HEK293 (cell line): ENCODE measurements at regions not wholly inside any gene's neighbourhood (a gene's known extent, or its start where the extent isn't known, plus 50 kb on each side); places are given as distances from the start of the nearest gene placed in this dataset.
A peak's percentile ranks its signal among the peaks of the same experiment; 100 is the strongest.

Experiments
- CTCF ChIA-PET: fragments of 350-600 bp; formaldehyde crosslinking; extraction: SDS; loops from one replicate; lab custom pipeline; 2021; ENCODE audit warnings: antibody characterized with exemption; lab: Yijun Ruan, JAX
- POLR2A ChIA-PET: fragments of 300-600 bp; formaldehyde crosslinking; extraction: SDS; loops from one replicate; lab custom pipeline; 2020; ENCODE audit warnings: antibody characterized with exemption, inconsistent platforms; lab: Yijun Ruan, JAX
- H3K27ac ChIP-seq: fragments of 200-500 bp; sonication (Bioruptor generic); 2 replicates; pipeline ENCODE4 v1.5.1; 2014; ENCODE audit warnings: low read depth, low read length, control low read depth, inconsistent platforms; ENCODE audit errors: extremely low read depth
- H3K36me3 ChIP-seq, 2 experiments: fragments of 200-500 bp in 1 of 2; sonication (Bioruptor generic) in 1 of 2; 1 replicate in 1 of 2; 2 replicates in 1 of 2; pipeline ENCODE4 v1.5.1; 2014 to 2017; ENCODE audit warnings: inconsistent platforms in 2 of 2, low read length in 2 of 2; ENCODE audit not compliant: control insufficient read depth in 2 of 2, insufficient read depth in 1 of 2
- H3K4me1 ChIP-seq: fragments of 200-500 bp; sonication (Bioruptor generic); 2 replicates; pipeline ENCODE4 v1.5.1; 2014; ENCODE audit warnings: mild to moderate bottlenecking, low read length, inconsistent platforms; ENCODE audit not compliant: control insufficient read depth, insufficient read depth
- H3K4me3 ChIP-seq: 2 replicates; pipeline ENCODE4 v1.5.1; 2011; ENCODE audit warnings: low read depth, mild to moderate bottlenecking, control low read depth, low read length, moderate library complexity
- H3K9me3 ChIP-seq: fragments of 200-500 bp; sonication (Bioruptor generic); 2 replicates; pipeline ENCODE4 v1.5.1; 2014; ENCODE audit warnings: low read depth, low read length, inconsistent platforms; ENCODE audit not compliant: control insufficient read depth, insufficient read depth
- CTCF ChIP-seq: fragments of 450-650 bp; formaldehyde crosslinking; IDR thresholded peaks from 2 replicates; pipeline ENCODE4 v1.5.1; 2016; ENCODE audit warnings: missing biosample characterization, missing genetic modification characterization
- MEIS1 ChIP-seq: sonication (generic); formaldehyde crosslinking; IDR thresholded peaks from 2 replicates; pipeline ENCODE4 v1.8.1; 2022; ENCODE audit warnings: missing genetic modification reagents, mild to moderate bottlenecking, borderline replicate concordance
- RBAK ChIP-seq: fragments of 450-650 bp; formaldehyde crosslinking; IDR thresholded peaks from 2 replicates; pipeline ENCODE4 v1.5.1; 2016; ENCODE audit warnings: missing biosample characterization, missing genetic modification characterization
- REST ChIP-seq: fragments of 450-650 bp; formaldehyde crosslinking; IDR thresholded peaks from 2 replicates; pipeline ENCODE4 v1.5.1; 2016; ENCODE audit warnings: missing biosample characterization, missing genetic modification characterization
- SALL2 ChIP-seq: fragments of 450-650 bp; formaldehyde crosslinking; IDR thresholded peaks from 2 replicates; pipeline ENCODE4 v1.5.0; 2017; ENCODE audit warnings: missing biosample characterization, mild to moderate bottlenecking, missing genetic modification characterization, borderline replicate concordance
- SP3 ChIP-seq: fragments of 450-650 bp; formaldehyde crosslinking; IDR thresholded peaks from 2 replicates; pipeline ENCODE4 v1.5.1; 2016; ENCODE audit warnings: missing biosample characterization, missing genetic modification characterization
- SP7 ChIP-seq: fragments of 450-650 bp; formaldehyde crosslinking; IDR thresholded peaks from 2 replicates; pipeline ENCODE4 v1.5.1; 2016; ENCODE audit warnings: missing biosample characterization, missing genetic modification characterization
- TRIM28 ChIP-seq: IDR thresholded peaks from 2 replicates; pipeline ENCODE4 v1.6.1; 2011; ENCODE audit warnings: low read length, control low read depth, borderline replicate concordance
- ZBTB49 ChIP-seq: fragments of 450-650 bp; formaldehyde crosslinking; IDR thresholded peaks from 2 replicates; pipeline ENCODE4 v1.5.1; 2016; ENCODE audit warnings: missing biosample characterization, missing genetic modification characterization, low read depth
- ZFP41 ChIP-seq: fragments of 450-650 bp; formaldehyde crosslinking; IDR thresholded peaks from 2 replicates; pipeline ENCODE4 v1.5.1; 2016; ENCODE audit warnings: missing biosample characterization, missing genetic modification characterization, borderline replicate concordance
- ZNF114 ChIP-seq: fragments of 450-650 bp; formaldehyde crosslinking; IDR thresholded peaks from 2 replicates; pipeline ENCODE4 v1.5.0; 2017; ENCODE audit warnings: missing biosample characterization, missing genetic modification characterization
- ZNF133 ChIP-seq: fragments of 450-650 bp; formaldehyde crosslinking; IDR thresholded peaks from 2 replicates; pipeline ENCODE4 v1.5.1; 2016; ENCODE audit warnings: missing biosample characterization, missing genetic modification characterization
- ZNF184 ChIP-seq: fragments of 450-650 bp; IDR thresholded peaks from 2 replicates; pipeline ENCODE4 v1.5.1; 2018; ENCODE audit warnings: missing biosample characterization, mild to moderate bottlenecking, missing genetic modification characterization
- ZNF19 ChIP-seq: fragments of 450-650 bp; formaldehyde crosslinking; IDR thresholded peaks from 2 replicates; pipeline ENCODE4; 2016; ENCODE audit warnings: missing biosample characterization, missing genetic modification characterization, low read depth
- ZNF423 ChIP-seq: fragments of 450-650 bp; formaldehyde crosslinking; IDR thresholded peaks from 2 replicates; pipeline ENCODE4 v1.5.1; 2016; ENCODE audit warnings: missing biosample characterization, missing genetic modification characterization
- ZNF571 ChIP-seq: fragments of 450-650 bp; formaldehyde crosslinking; IDR thresholded peaks from 2 replicates; pipeline ENCODE4 v1.5.0; 2017; ENCODE audit warnings: missing biosample characterization, missing genetic modification characterization
- ZNF600 ChIP-seq: fragments of 450-650 bp; formaldehyde crosslinking; IDR thresholded peaks from 2 replicates; pipeline ENCODE4 v1.5.1; 2016; ENCODE audit warnings: missing biosample characterization, missing genetic modification characterization
- ZNF654 ChIP-seq: fragments of 450-650 bp; formaldehyde crosslinking; IDR thresholded peaks from 2 replicates; pipeline ENCODE4 v1.5.1; 2016; ENCODE audit warnings: low read depth, missing biosample characterization, missing genetic modification characterization
- ZSCAN5A ChIP-seq: fragments of 450-650 bp; formaldehyde crosslinking; IDR thresholded peaks from 2 replicates; pipeline ENCODE4 v1.5.1; 2016; ENCODE audit warnings: missing biosample characterization, missing genetic modification characterization

GRCh38 chr4:124111411-124111810 lies 601.1 kb downstream of the ANKRD50 start (continued):
- TF ChIP-seq ZSCAN5A (no peak), SALL2 (no peak), ZNF600 (tag by site-specific recombination) (no peak), RBAK (no peak), ZFP41 (no peak), ZNF133 (tag by site-specific recombination) (no peak), ZNF571 (no peak), TRIM28 (no peak), REST (no peak), SP7 (tag by site-specific recombination) (no peak)

GRCh38 chr4:124111922-124112321 lies 600.6 kb downstream of the ANKRD50 start:
- Histone ChIP-seq H3K4me1 (no peaks in the 10 kb centered on the region), H3K36me3 (no peaks in the 10 kb centered on the region), H3K9me3 (no peaks in the 10 kb centered on the region), H3K27ac (no peak overlapping the region), H3K4me3 (no peak overlapping the region)
- peak; percentile 70 for TF ChIP-seq ZNF654 (tag by site-specific recombination)
- TF ChIP-seq ZNF19 (tag by site-specific recombination), result no peak
- no peak for TF ChIP-seq SP3
- TF ChIP-seq CTCF (tag by site-specific recombination), result 0 out of 2 replicates have a peak, but pooled peaks have one; percentile 30
- TF ChIP-seq ZNF184 (tag by site-specific recombination), result no peak
- TF ChIP-seq ZBTB49 (tag by site-specific recombination), result no peak
- no peak for TF ChIP-seq ZNF423
- no peak for TF ChIP-seq ZNF114 (tag by site-specific recombination)
- no peak for TF ChIP-seq MEIS1 (CRISPR knock-in tag)
- POLR2A ChIA-PET, result no interaction called here
- CTCF ChIA-PET, result interaction anchor here (0.7 to 2.2 kb wide), 4 partner anchors 10 to 1396 kb away, joined by 3 to 10 read pairs (median 4); no protein-coding TSS in a partner anchor
